CD4-positive, alpha-beta T cell treated with Interleukin-4 for 1 hour (primary cell): ENCODE measurements at regions not wholly inside any gene's neighbourhood (a gene's known extent, or its start where the extent isn't known, plus 50 kb on each side); places are given as distances from the start of the nearest gene placed in this dataset.

Source experiments
- DNase-seq, 2 donors: peaks; one replicate each; pipeline ENCODE4 v3.0.0-alpha.2; 2020 to 2022

GRCh38 chr1:234683861-234684632 lies 74.1 kb upstream of the IRF2BP2 start:
- DNase-seq: peak in 1 of 2 donors; percentile 62

GRCh38 chr1:234683127-234683860 lies 73.3 kb upstream of the IRF2BP2 start:
- no peak for DNase-seq

- DNase-seq: no peak
These were observed 72.0 kb upstream of the IRF2BP2 start for GRCh38 chr1:234681990-234682389.

- no peak for DNase-seq
These were observed 71.1 kb upstream of the IRF2BP2 start for GRCh38 chr1:234681065-234681464.

GRCh38 chr1:234680331-234680904 lies 70.4 kb upstream of the IRF2BP2 start:
- DNase-seq: no peak

- DNase-seq: peak; percentile 60 to 61
These were observed 66.2 kb upstream of the IRF2BP2 start for GRCh38 chr1:234676103-234676594.

GRCh38 chr1:234675572-234675971 lies 65.6 kb upstream of the IRF2BP2 start:
- no peak for DNase-seq

- DNase-seq: no peak
These were observed 65.0 kb upstream of the IRF2BP2 start for GRCh38 chr1:234675006-234675405.

- DNase-seq: no peak
These were observed 64.3 kb upstream of the IRF2BP2 start for GRCh38 chr1:234674218-234674815.

- no peak for DNase-seq
These were observed 62.6 kb upstream of the IRF2BP2 start for GRCh38 chr1:234672349-234673135.

- no peak for DNase-seq
These were observed 61.1 kb upstream of the IRF2BP2 start for GRCh38 chr1:234670967-234671626.

GRCh38 chr1:234669499-234669898 lies 59.5 kb upstream of the IRF2BP2 start:
- DNase-seq: no peak

- DNase-seq: no peak
These were observed 58.6 kb upstream of the IRF2BP2 start for GRCh38 chr1:234668577-234668955.

GRCh38 chr1:234667600-234668576 lies 57.9 kb upstream of the IRF2BP2 start:
- DNase-seq: no peak

- DNase-seq: no peak
These were observed 56.8 kb upstream of the IRF2BP2 start for GRCh38 chr1:234666761-234667160.

GRCh38 chr1:234665975-234666605 lies 56.1 kb upstream of the IRF2BP2 start:
- no peak for DNase-seq

- no peak for DNase-seq
These were observed 52.2 kb upstream of the IRF2BP2 start for GRCh38 chr1:234662148-234662547.

GRCh38 chr1:234661317-234661928 lies 51.4 kb upstream of the IRF2BP2 start:
- DNase-seq: no peak

- no peak for DNase-seq
These were observed 50.7 kb upstream of the IRF2BP2 start for GRCh38 chr1:234660536-234661316.
